ENCODE measurements at regions not wholly inside any gene's neighbourhood (a gene's known extent, or its start where the extent isn't known, plus 50 kb on each side); places are given as distances from the start of the nearest gene placed in this dataset.
"Not testable (repeated sequence)": the region's sequence is repeated elsewhere in the genome, so short reads cannot be mapped to it uniquely, and the experiment has no call there.

- not testable (repeated sequence) for H3K4me3 Mint-ChIP-seq; H3K27ac Mint-ChIP-seq; H3K9me3 Mint-ChIP-seq; ATAC-seq (replicated peaks); H3K4me1 Mint-ChIP-seq; H3K27me3 Mint-ChIP-seq; H3K36me3 Mint-ChIP-seq (ENCODE audit: low read depth)
Measured at GRCh38 chr5:74970891-74971290, 81.5 kb downstream of the GCNT4 start.

GRCh38 chr5:74969726-74970125 lies 82.6 kb downstream of the GCNT4 start:
- Mint-ChIP-seq H3K27me3 (peaks cover 7% of the 10 kb centered on the region), H3K4me3 (no peak overlapping the region), H3K4me1 (peaks cover 8% of the 10 kb centered on the region), H3K36me3 (ENCODE audit: low read depth) (no peaks in the 10 kb centered on the region), H3K9me3 (no peaks in the 10 kb centered on the region), H3K27ac (no peak overlapping the region)
- ATAC-seq (replicated peaks), result no peak

GRCh38 chr5:74966141-74967026 lies 86.0 kb downstream of the GCNT4 start:
- Mint-ChIP-seq H3K36me3 (ENCODE audit: low read depth) (no peaks in the 10 kb centered on the region), H3K27ac (no peak overlapping the region), H3K27me3 (peaks cover 19% of the 10 kb centered on the region), H3K9me3 (no peaks in the 10 kb centered on the region), H3K4me1 (no peaks in the 10 kb centered on the region), H3K4me3 (no peak overlapping the region)
- ATAC-seq (replicated peaks), result no peak

GRCh38 chr5:74963407-74963806 lies 89.0 kb downstream of the GCNT4 start:
- peaks cover 15% of the 10 kb centered on the region for H3K27me3 Mint-ChIP-seq
- H3K4me1 Mint-ChIP-seq, result no peaks in the 10 kb centered on the region
- no peak for ATAC-seq (replicated peaks)
- H3K9me3 Mint-ChIP-seq, result no peaks in the 10 kb centered on the region
- H3K27ac Mint-ChIP-seq, result no peak overlapping the region
- no peaks in the 10 kb centered on the region for H3K36me3 Mint-ChIP-seq (ENCODE audit: low read depth)
- H3K4me3 Mint-ChIP-seq, result no peak overlapping the region

GRCh38 chr5:74957906-74958305 lies 91.7 kb upstream of the FAM169A start:
- Mint-ChIP-seq H3K4me3 (no peak overlapping the region), H3K4me1 (peaks cover 7% of the 10 kb centered on the region), H3K36me3 (ENCODE audit: low read depth) (no peaks in the 10 kb centered on the region), H3K27me3 (peaks cover 3% of the 10 kb centered on the region), H3K9me3 (no peaks in the 10 kb centered on the region), H3K27ac (no peak overlapping the region)
- no peak for ATAC-seq (replicated peaks)

GRCh38 chr5:74957029-74957784 lies 91.0 kb upstream of the FAM169A start:
- Mint-ChIP-seq H3K4me1 (peaks cover 7% of the 10 kb centered on the region), H3K36me3 (ENCODE audit: low read depth) (no peaks in the 10 kb centered on the region), H3K4me3 (no peak overlapping the region), H3K27me3 (peaks cover 3% of the 10 kb centered on the region), H3K9me3 (no peaks in the 10 kb centered on the region), H3K27ac (no peak overlapping the region)
- no peak for ATAC-seq (replicated peaks)

GRCh38 chr5:74956278-74956677 lies 90.1 kb upstream of the FAM169A start:
- Mint-ChIP-seq H3K27ac (no peak overlapping the region), H3K9me3 (no peaks in the 10 kb centered on the region), H3K4me1 (peaks cover 7% of the 10 kb centered on the region), H3K4me3 (no peak overlapping the region), H3K36me3 (ENCODE audit: low read depth) (no peaks in the 10 kb centered on the region), H3K27me3 (no peaks in the 10 kb centered on the region)
- ATAC-seq (replicated peaks), result no peak

- no peak for ATAC-seq (replicated peaks)
Measured at GRCh38 chr5:74954919-74955318, 88.7 kb upstream of the FAM169A start.

GRCh38 chr5:74953937-74954720 lies 87.9 kb upstream of the FAM169A start:
- H3K4me1 Mint-ChIP-seq, result peaks cover 7% of the 10 kb centered on the region
- no peaks in the 10 kb centered on the region for H3K27me3 Mint-ChIP-seq
- no peak overlapping the region for H3K4me3 Mint-ChIP-seq
- ATAC-seq (replicated peaks), result peak; percentile 86
- H3K36me3 Mint-ChIP-seq (ENCODE audit: low read depth), result no peaks in the 10 kb centered on the region
- peak overlapping the region; percentile 23 for H3K27ac Mint-ChIP-seq
- H3K9me3 Mint-ChIP-seq, result no peaks in the 10 kb centered on the region

More at GRCh38 chr5:74954919-74955318, 88.7 kb upstream of the FAM169A start:
- H3K9me3 Mint-ChIP-seq, result no peaks in the 10 kb centered on the region
- no peaks in the 10 kb centered on the region for H3K36me3 Mint-ChIP-seq (ENCODE audit: low read depth)
- no peak overlapping the region for H3K27ac Mint-ChIP-seq
- H3K4me1 Mint-ChIP-seq, result peaks cover 7% of the 10 kb centered on the region
- no peaks in the 10 kb centered on the region for H3K27me3 Mint-ChIP-seq
- H3K4me3 Mint-ChIP-seq, result no peak overlapping the region

- Mint-ChIP-seq H3K36me3 (ENCODE audit: low read depth) (no peaks in the 10 kb centered on the region), H3K4me3 (no peak overlapping the region), H3K4me1 (peaks cover 7% of the 10 kb centered on the region), H3K27ac (peak overlapping the region; percentile 23), H3K27me3 (no peaks in the 10 kb centered on the region), H3K9me3 (no peaks in the 10 kb centered on the region)
- ATAC-seq (replicated peaks), result no peak
Measured at GRCh38 chr5:74953554-74953936, 87.4 kb upstream of the FAM169A start.

- no peak overlapping the region for H3K4me3 Mint-ChIP-seq
- no peaks in the 10 kb centered on the region for H3K9me3 Mint-ChIP-seq
- no peak for ATAC-seq (replicated peaks)
- no peaks in the 10 kb centered on the region for H3K36me3 Mint-ChIP-seq (ENCODE audit: low read depth)
- H3K27me3 Mint-ChIP-seq, result peaks cover under 1% of the 10 kb centered on the region
- H3K4me1 Mint-ChIP-seq, result peaks cover 7% of the 10 kb centered on the region
- H3K27ac Mint-ChIP-seq, result no peak overlapping the region
Measured at GRCh38 chr5:74952406-74952805, 86.2 kb upstream of the FAM169A start.

GRCh38 chr5:74951865-74952264 lies 85.7 kb upstream of the FAM169A start:
- Mint-ChIP-seq H3K4me1 (peaks cover 7% of the 10 kb centered on the region), H3K27me3 (peaks cover 3% of the 10 kb centered on the region), H3K27ac (no peak overlapping the region), H3K36me3 (ENCODE audit: low read depth) (no peaks in the 10 kb centered on the region), H3K4me3 (no peak overlapping the region), H3K9me3 (no peaks in the 10 kb centered on the region)
- no peak for ATAC-seq (replicated peaks)

- Mint-ChIP-seq H3K4me3 (no peak overlapping the region), H3K27me3 (peaks cover 3% of the 10 kb centered on the region), H3K36me3 (ENCODE audit: low read depth) (no peaks in the 10 kb centered on the region), H3K27ac (no peak overlapping the region), H3K9me3 (no peaks in the 10 kb centered on the region), H3K4me1 (peaks cover 7% of the 10 kb centered on the region)
- no peak for ATAC-seq (replicated peaks)
Measured at GRCh38 chr5:74950836-74951515, 84.8 kb upstream of the FAM169A start.

- H3K4me3 Mint-ChIP-seq, result no peak overlapping the region
Measured at GRCh38 chr5:74949976-74950375, 83.8 kb upstream of the FAM169A start.

More at GRCh38 chr5:74949976-74950375, 83.8 kb upstream of the FAM169A start:
- Mint-ChIP-seq H3K27ac (no peak overlapping the region), H3K9me3 (no peaks in the 10 kb centered on the region), H3K36me3 (ENCODE audit: low read depth) (no peaks in the 10 kb centered on the region), H3K27me3 (peaks cover 3% of the 10 kb centered on the region), H3K4me1 (peaks cover 14% of the 10 kb centered on the region)
- ATAC-seq (replicated peaks), result no peak

All from activated T-helper 17 cell treated with anti-CD3 and anti-CD28 coated beads, Interleukin-2, amount 50 U/mL, for 72 hours (primary cell).